ENCODE measurements at regions not wholly inside any gene's neighbourhood (a gene's known extent, or its start where the extent isn't known, plus 50 kb on each side); places are given as distances from the start of the nearest gene placed in this dataset.

DNA sequence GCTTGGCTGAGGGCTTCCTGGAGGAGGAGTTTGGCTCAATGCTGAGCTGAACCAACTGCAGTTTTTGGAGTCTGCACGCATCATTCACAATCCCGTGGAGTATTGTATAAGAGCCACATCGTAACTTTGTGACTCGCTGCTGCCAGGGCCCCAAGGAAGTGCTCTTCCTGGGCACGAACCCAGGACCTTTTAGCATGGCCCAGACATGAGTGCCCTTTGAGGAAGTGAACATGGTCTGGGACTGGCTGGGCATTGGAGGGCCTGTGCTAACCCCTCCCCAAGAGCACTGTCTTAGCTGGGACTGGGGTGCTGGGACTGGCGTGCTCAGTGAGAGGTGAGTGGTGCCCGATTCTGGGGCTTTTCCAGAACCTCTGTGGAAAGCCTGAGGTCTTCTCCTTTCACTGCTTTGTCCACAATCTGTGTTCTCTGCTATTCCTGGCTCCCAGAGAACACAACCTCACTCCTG, 88.6 kb downstream of the LIPG start:
- Histone ChIP-seq H3K4me1 (ENCODE audit: control insufficient read depth in 1 of 2, insufficient read depth in 2 of 2, low read length in 2 of 2) (peaks cover 5 to 18% of the 10 kb centered on the region in 2 experiments), H2AFZ (ENCODE audit: low read depth, low read length, poor library complexity, severe bottlenecking) (no peak overlapping the region), H3K4me2 (ENCODE audit: low read length) (no peak overlapping the region), H3K36me3 (ENCODE audit: control insufficient read depth in 1 of 2, insufficient read depth in 2 of 2, low read length in 2 of 2) (no peaks in the 10 kb centered on the region), H4K20me1 (ENCODE audit: insufficient read depth) (no peaks in the 10 kb centered on the region), H3K9me2 (ENCODE audit: insufficient read depth) (no peaks in the 10 kb centered on the region), H3K27ac (ENCODE audit: low read depth, low read length) (no peak overlapping the region), H3K9me3 (ENCODE audit: control insufficient read depth in 1 of 2, insufficient read depth in 1 of 2, low read depth in 1 of 2, low read length in 2 of 2) (no peaks in the 10 kb centered on the region), H3K9ac (ENCODE audit: low read length) (no peak overlapping the region), H3K27me3 (ENCODE audit: insufficient read depth, low read length) (peaks cover 38% of the 10 kb centered on the region), H3K4me3 (replicated peaks in 1 of 2; ENCODE audit: low read depth in 1 of 2, low read length in 2 of 2) (no peak overlapping the region), H3K79me2 (ENCODE audit: insufficient read depth, low read length) (no peaks in the 10 kb centered on the region)
- no peak for TF ChIP-seq ZFX (IDR thresholded peaks at IDR 0.05)
- no peak for TF ChIP-seq POLR2A (IDR thresholded peaks at IDR 0.05; ENCODE audit: borderline replicate concordance, extremely low read depth, insufficient read depth, insufficient read length)
- no peak for TF ChIP-seq SP1 (IDR thresholded peaks at IDR 0.05; ENCODE audit: low read depth)
- no peak for TF ChIP-seq JUND (IDR thresholded peaks at IDR 0.05)
- no peak for TF ChIP-seq EGR1 (IDR thresholded peaks at IDR 0.05; ENCODE audit: low read depth)
- TF ChIP-seq FOSL1 (IDR thresholded peaks at IDR 0.05; ENCODE audit: low read depth): no peak
- TF ChIP-seq ELF1 (IDR thresholded peaks at IDR 0.05; ENCODE audit: borderline replicate concordance, low read depth): no peak
- TF ChIP-seq EZH2 (IDR thresholded peaks at IDR 0.05): no peak
- TF ChIP-seq TCF7L2 (IDR thresholded peaks at IDR 0.05; ENCODE audit: borderline replicate concordance, extremely low read depth, insufficient read depth, insufficient read length): no peak
- no peak for TF ChIP-seq CEBPB (IDR thresholded peaks at IDR 0.05; ENCODE audit: low read depth)
- TF ChIP-seq, protein P1, sequence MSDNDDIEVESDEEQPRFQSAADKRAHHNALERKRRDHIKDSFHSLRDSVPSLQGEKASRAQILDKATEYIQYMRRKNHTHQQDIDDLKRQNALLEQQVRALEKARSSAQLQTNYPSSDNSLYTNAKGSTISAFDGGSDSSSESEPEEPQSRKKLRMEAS (IDR thresholded peaks at IDR 0.05): no peak
- TF ChIP-seq, protein P2, sequence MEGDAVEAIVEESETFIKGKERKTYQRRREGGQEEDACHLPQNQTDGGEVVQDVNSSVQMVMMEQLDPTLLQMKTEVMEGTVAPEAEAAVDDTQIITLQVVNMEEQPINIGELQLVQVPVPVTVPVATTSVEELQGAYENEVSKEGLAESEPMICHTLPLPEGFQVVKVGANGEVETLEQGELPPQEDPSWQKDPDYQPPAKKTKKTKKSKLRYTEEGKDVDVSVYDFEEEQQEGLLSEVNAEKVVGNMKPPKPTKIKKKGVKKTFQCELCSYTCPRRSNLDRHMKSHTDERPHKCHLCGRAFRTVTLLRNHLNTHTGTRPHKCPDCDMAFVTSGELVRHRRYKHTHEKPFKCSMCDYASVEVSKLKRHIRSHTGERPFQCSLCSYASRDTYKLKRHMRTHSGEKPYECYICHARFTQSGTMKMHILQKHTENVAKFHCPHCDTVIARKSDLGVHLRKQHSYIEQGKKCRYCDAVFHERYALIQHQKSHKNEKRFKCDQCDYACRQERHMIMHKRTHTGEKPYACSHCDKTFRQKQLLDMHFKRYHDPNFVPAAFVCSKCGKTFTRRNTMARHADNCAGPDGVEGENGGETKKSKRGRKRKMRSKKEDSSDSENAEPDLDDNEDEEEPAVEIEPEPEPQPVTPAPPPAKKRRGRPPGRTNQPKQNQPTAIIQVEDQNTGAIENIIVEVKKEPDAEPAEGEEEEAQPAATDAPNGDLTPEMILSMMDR (IDR thresholded peaks at IDR 0.05 in 2 of 3, conservative IDR thresholded peaks at IDR 0.05 in 1 of 3; ENCODE audit: borderline replicate concordance in 1 of 3, insufficient read depth in 1 of 3, low read depth in 2 of 3, low read length in 2 of 3): no peak
- TF ChIP-seq, protein P3, sequence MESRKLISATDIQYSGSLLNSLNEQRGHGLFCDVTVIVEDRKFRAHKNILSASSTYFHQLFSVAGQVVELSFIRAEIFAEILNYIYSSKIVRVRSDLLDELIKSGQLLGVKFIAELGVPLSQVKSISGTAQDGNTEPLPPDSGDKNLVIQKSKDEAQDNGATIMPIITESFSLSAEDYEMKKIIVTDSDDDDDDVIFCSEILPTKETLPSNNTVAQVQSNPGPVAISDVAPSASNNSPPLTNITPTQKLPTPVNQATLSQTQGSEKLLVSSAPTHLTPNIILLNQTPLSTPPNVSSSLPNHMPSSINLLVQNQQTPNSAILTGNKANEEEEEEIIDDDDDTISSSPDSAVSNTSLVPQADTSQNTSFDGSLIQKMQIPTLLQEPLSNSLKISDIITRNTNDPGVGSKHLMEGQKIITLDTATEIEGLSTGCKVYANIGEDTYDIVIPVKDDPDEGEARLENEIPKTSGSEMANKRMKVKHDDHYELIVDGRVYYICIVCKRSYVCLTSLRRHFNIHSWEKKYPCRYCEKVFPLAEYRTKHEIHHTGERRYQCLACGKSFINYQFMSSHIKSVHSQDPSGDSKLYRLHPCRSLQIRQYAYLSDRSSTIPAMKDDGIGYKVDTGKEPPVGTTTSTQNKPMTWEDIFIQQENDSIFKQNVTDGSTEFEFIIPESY (IDR thresholded peaks at IDR 0.05; ENCODE audit: extremely low read depth, insufficient replicate concordance, low read length): no peak
- no peak for TF ChIP-seq EZH2phosphoT487 (IDR thresholded peaks at IDR 0.05; ENCODE audit: borderline replicate concordance)
- TF ChIP-seq, protein P4, sequence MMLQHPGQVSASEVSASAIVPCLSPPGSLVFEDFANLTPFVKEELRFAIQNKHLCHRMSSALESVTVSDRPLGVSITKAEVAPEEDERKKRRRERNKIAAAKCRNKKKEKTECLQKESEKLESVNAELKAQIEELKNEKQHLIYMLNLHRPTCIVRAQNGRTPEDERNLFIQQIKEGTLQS (IDR thresholded peaks at IDR 0.05): no peak
- no peak for TF ChIP-seq CBX3 (IDR thresholded peaks at IDR 0.05; ENCODE audit: low read depth)
- TF ChIP-seq SIN3A (IDR thresholded peaks at IDR 0.05; ENCODE audit: low read depth): no peak
- ChIA-PET RAD21 (ENCODE audit: low non-redundant PET in 1 of 2, low total read pairs in 2 of 2, uncharacterized antibody in 2 of 2, unreplicated experiment in 2 of 2) (no interaction called here), POLR2A (no interaction called here), CTCF (no interaction called here)
- BruUV-seq (replicated peaks): no TSS peak
- DNase-seq (ENCODE audit: low read depth, low spot score): no peak
- no peak for ATAC-seq
- intact Hi-C loops (cut with micrococcal nuclease): loop anchor here (10.0 kb wide), 1 partner anchor 204 kb away; no protein-coding TSS in a partner anchor
